K562 (cell line): ENCODE measurements at regions not wholly inside any gene's neighbourhood (a gene's known extent, or its start where the extent isn't known, plus 50 kb on each side); places are given as distances from the start of the nearest gene placed in this dataset.

ENCODE experiments used
- ATAC-seq: fragments of 200-7000 bp; cut with Tn5 transposase; 3 replicates; pipeline ENCODE4 v1.9.1; 2020; ENCODE audit warnings: moderate library complexity
- BruUV-seq: library from RNA; stranded (reverse); fragments of 400-500 nt; replicated peaks from 2 replicates; lab custom pipeline; 2021; lab: Mats Ljungman, UMichigan
- CTCF ChIA-PET: fragments of 300-600 bp; formaldehyde crosslinking; extraction: SDS; loops from one replicate; lab custom pipeline; 2021; ENCODE audit warnings: low intra/inter-chr PET ratio; lab: Yijun Ruan, JAX
- POLR2A ChIA-PET: fragments of 300-600, 350-650 bp; sonication (Branson Sonifier 250); formaldehyde crosslinking; extraction: SDS; loops from one replicate; lab custom pipeline; 2021; ENCODE audit warnings: antibody characterized with exemption, inconsistent platforms; lab: Yijun Ruan, JAX
- DNase-seq, 4 experiments: peaks; one replicate each; pipeline versions ENCODE4 v3.0.0 to v3.0.0-alpha.2; 2011 to 2018; ENCODE audit warnings: low spot score in 3 of 4, mixed read lengths in 3 of 4; ENCODE audit errors: extremely low read depth in 1 of 4
- FAIRE-seq: peaks from 2 replicates; lab custom pipeline; 2011; peaks lifted over from hg19 to GRCh38; lab: Jason Lieb, UNC
- H2AFZ ChIP-seq: 2 replicates; pipeline ENCODE4 v1.6.0; 2011; ENCODE audit warnings: low read depth, low read length, control low read depth, inconsistent platforms
- H3K27ac ChIP-seq: fragments of 200-600 bp; 3 replicates; pipeline ENCODE4 v1.8.0; 2011; ENCODE audit warnings: low read depth, mild to moderate bottlenecking, control low read depth, inconsistent platforms, low read length, moderate library complexity, mixed read lengths; ENCODE audit errors: extremely low read depth
- H3K27me3 ChIP-seq, 2 experiments: fragments of 300-600 bp in 1 of 2; 2 replicates in 1 of 2; 3 replicates in 1 of 2; pipeline versions ENCODE4 v1.6.0 to v1.8.0; 2011; ENCODE audit warnings: inconsistent platforms in 2 of 2, low read length in 2 of 2, mild to moderate bottlenecking in 1 of 2, mixed read lengths in 1 of 2, moderate library complexity in 1 of 2; ENCODE audit not compliant: control insufficient read depth in 2 of 2, insufficient read depth in 2 of 2
- H3K36me3 ChIP-seq: fragments of 300-600 bp; 3 replicates; pipeline ENCODE4 v1.8.0; 2011; ENCODE audit warnings: mild to moderate bottlenecking, low read length, inconsistent platforms; ENCODE audit not compliant: control insufficient read depth, insufficient read depth
- H3K4me1 ChIP-seq, 2 experiments: fragments of 200-600 bp in 1 of 2; replicated peaks in 1 of 2; 2 replicates in 1 of 2; 3 replicates in 1 of 2; pipeline versions ENCODE4 v1.5.1 to v1.8.0; 2011; ENCODE audit warnings: inconsistent platforms in 2 of 2, low read length in 2 of 2, mild to moderate bottlenecking in 1 of 2, mixed read lengths in 1 of 2, moderate library complexity in 1 of 2; ENCODE audit not compliant: control insufficient read depth in 2 of 2, insufficient read depth in 2 of 2
- H3K4me2 ChIP-seq: 2 replicates; pipeline ENCODE4 v1.6.1; 2011; ENCODE audit warnings: low read length, control low read depth, inconsistent platforms, mixed read lengths; ENCODE audit not compliant: insufficient read depth
- H3K4me3 ChIP-seq: fragments of 200-600 bp; sonication (generic), shearing (Covaris generic); 2 replicates; pipeline ENCODE4 v1.5.1; 2016; ENCODE audit warnings: control low read depth, inconsistent platforms
- H3K79me2 ChIP-seq: fragments of 200-600 bp; 3 replicates; pipeline ENCODE4 v1.8.0; 2011; ENCODE audit warnings: low read length, inconsistent platforms; ENCODE audit not compliant: control insufficient read depth, insufficient read depth
- H3K9ac ChIP-seq, 2 experiments: 2 replicates each; pipeline versions ENCODE4 v1.6.0 to v1.6.1; 2011; ENCODE audit warnings: low read depth in 2 of 2, low read length in 2 of 2, control low read depth in 1 of 2, inconsistent platforms in 1 of 2, mild to moderate bottlenecking in 1 of 2, mixed read lengths in 1 of 2; ENCODE audit not compliant: insufficient read depth in 1 of 2
- H3K9me1 ChIP-seq: one replicate; pipeline ENCODE4 v1.6.0; 2011; ENCODE audit warnings: inconsistent platforms, mild to moderate bottlenecking, low read length, moderate library complexity; ENCODE audit not compliant: control insufficient read depth, insufficient read depth
- H3K9me3 ChIP-seq: replicated peaks from 2 replicates; pipeline ENCODE4 v1.5.1; 2011; ENCODE audit warnings: low read depth, low read length, inconsistent platforms; ENCODE audit not compliant: control insufficient read depth, insufficient read depth
- H4K20me1 ChIP-seq: replicated peaks from 2 replicates; pipeline ENCODE4 v1.6.1; 2011; ENCODE audit warnings: low read length, inconsistent platforms, mixed read lengths; ENCODE audit not compliant: control insufficient read depth, insufficient read depth
- ETS1 ChIP-seq: conservative IDR thresholded peaks from 2 replicates; pipeline ENCODE4 v1.6.1; 2011; ENCODE audit warnings: low read depth, mild to moderate bottlenecking, low read length; ENCODE audit not compliant: control insufficient read depth
- GATAD2B ChIP-seq: fragments of 450-650 bp; IDR thresholded peaks from 2 replicates; pipeline ENCODE4 v1.6.1; 2017; ENCODE audit warnings: mild to moderate bottlenecking, borderline replicate concordance
- HMG20B ChIP-seq: fragments of 250-450 bp; sonication (Bioruptor Pico); IDR thresholded peaks from 2 replicates; pipeline ENCODE4 v1.5.0; 2021; ENCODE audit warnings: mild to moderate bottlenecking
- POU5F1 ChIP-seq: fragments of 150-350 bp; IDR thresholded peaks from 2 replicates; pipeline ENCODE4 v1.6.1; 2014; ENCODE audit warnings: borderline replicate concordance, low read length, low read depth, mild to moderate bottlenecking; ENCODE audit not compliant: partially characterized antibody
- RB1 ChIP-seq: fragments of 450-650 bp; IDR thresholded peaks from 2 replicates; pipeline ENCODE4 v1.6.1; 2017; ENCODE audit warnings: low read depth, mild to moderate bottlenecking
- USF1 ChIP-seq: sonication (generic); formaldehyde crosslinking; IDR thresholded peaks from 2 replicates; pipeline ENCODE4 v1.9.0; 2022; ENCODE audit warnings: mild to moderate bottlenecking, missing genetic modification reagents
- ZNF197 ChIP-seq: fragments of 200-800 bp; sonication (Bioruptor generic); IDR thresholded peaks from 2 replicates; pipeline ENCODE4 v1.6.1; 2016; ENCODE audit warnings: low read depth, missing genetic modification characterization, missing compliant biosample characterization
- ZNF263 ChIP-seq: sonication (generic); formaldehyde crosslinking; IDR thresholded peaks from 2 replicates; pipeline ENCODE4 v1.8.0; 2022; ENCODE audit warnings: mild to moderate bottlenecking, missing genetic modification reagents, borderline replicate concordance
- ZNF354B ChIP-seq: fragments of 250-450 bp; sonication (Bioruptor Pico); IDR thresholded peaks from 2 replicates; pipeline ENCODE4 v1.4.0; 2020
- ZNF436 ChIP-seq: fragments of 250-450, 450-650 bp; sonication (Bioruptor Pico); formaldehyde crosslinking; IDR thresholded peaks from 2 replicates; pipeline ENCODE4 v1.7.0; 2020; ENCODE audit warnings: mild to moderate bottlenecking
- WGBS: fragments of 100-300 bp; shearing (Covaris generic); methylation state at CpG from one replicate; pipeline ENCODE4 v1.1.6; 2016; ENCODE audit warnings: low coverage, mixed read lengths; ENCODE audit not compliant: insufficient coverage; ENCODE audit errors: missing lambda C conversion rate; 5-methylcytosine and 5-hydroxymethylcytosine counted together
- in situ Hi-C: fragments of 300-500 bp; cut with MboI; formaldehyde crosslinking; loops from 4 replicates; pipeline ENCODE4 v1.15.0; 2018; ENCODE audit warnings: inconsistent platforms, mixed read lengths
- intact Hi-C: fragments of 100-400 bp; cut with micrococcal nuclease; formaldehyde crosslinking; loops from 2 replicates; pipeline ENCODE4 v1.14.2; 2022
- TF ChIP-seq, protein P1 (sequence below): fragments of 450-650 bp; IDR thresholded peaks from 2 replicates; pipeline ENCODE4 v1.7.1; 2018; ENCODE audit warnings: mild to moderate bottlenecking, low read depth; ENCODE audit not compliant: partially characterized antibody
- TF ChIP-seq, protein P2 (sequence below): IDR thresholded peaks from 2 replicates; pipeline ENCODE4 v1.6.1; 2014; ENCODE audit warnings: antibody characterized with exemption

- H4K20me1 ChIP-seq = no peaks in the 10 kb centered on the region
- intact Hi-C loops (no loop called here), in situ Hi-C loops (no loop called here)
- no peak for ATAC-seq
- H2AFZ ChIP-seq = no peak overlapping the region
- TF ChIP-seq RB1 (no peak), HMG20B (CRISPR knock-in tag) (no peak), ZNF197 (CRISPR knock-in tag) (no peak), USF1 (CRISPR knock-in tag) (no peak), ZNF354B (no peak), GATAD2B (no peak), ETS1 (no peak), POU5F1 (no peak), ZNF263 (CRISPR knock-in tag) (no peak), ZNF436 (no peak)
- TF ChIP-seq, protein P1, sequence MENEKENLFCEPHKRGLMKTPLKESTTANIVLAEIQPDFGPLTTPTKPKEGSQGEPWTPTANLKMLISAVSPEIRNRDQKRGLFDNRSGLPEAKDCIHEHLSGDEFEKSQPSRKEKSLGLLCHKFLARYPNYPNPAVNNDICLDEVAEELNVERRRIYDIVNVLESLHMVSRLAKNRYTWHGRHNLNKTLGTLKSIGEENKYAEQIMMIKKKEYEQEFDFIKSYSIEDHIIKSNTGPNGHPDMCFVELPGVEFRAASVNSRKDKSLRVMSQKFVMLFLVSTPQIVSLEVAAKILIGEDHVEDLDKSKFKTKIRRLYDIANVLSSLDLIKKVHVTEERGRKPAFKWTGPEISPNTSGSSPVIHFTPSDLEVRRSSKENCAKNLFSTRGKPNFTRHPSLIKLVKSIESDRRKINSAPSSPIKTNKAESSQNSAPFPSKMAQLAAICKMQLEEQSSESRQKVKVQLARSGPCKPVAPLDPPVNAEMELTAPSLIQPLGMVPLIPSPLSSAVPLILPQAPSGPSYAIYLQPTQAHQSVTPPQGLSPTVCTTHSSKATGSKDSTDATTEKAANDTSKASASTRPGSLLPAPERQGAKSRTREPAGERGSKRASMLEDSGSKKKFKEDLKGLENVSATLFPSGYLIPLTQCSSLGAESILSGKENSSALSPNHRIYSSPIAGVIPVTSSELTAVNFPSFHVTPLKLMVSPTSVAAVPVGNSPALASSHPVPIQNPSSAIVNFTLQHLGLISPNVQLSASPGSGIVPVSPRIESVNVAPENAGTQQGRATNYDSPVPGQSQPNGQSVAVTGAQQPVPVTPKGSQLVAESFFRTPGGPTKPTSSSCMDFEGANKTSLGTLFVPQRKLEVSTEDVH = no peak
- TF ChIP-seq, protein P2, sequence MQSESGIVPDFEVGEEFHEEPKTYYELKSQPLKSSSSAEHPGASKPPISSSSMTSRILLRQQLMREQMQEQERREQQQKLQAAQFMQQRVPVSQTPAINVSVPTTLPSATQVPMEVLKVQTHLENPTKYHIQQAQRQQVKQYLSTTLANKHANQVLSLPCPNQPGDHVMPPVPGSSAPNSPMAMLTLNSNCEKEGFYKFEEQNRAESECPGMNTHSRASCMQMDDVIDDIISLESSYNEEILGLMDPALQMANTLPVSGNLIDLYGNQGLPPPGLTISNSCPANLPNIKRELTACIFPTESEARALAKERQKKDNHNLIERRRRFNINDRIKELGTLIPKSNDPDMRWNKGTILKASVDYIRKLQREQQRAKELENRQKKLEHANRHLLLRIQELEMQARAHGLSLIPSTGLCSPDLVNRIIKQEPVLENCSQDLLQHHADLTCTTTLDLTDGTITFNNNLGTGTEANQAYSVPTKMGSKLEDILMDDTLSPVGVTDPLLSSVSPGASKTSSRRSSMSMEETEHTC = no peak
- ChIA-PET POLR2A (interaction anchor here (0.6 kb wide), 2 partner anchors 340 to 843 kb away, joined by 3 read pairs; no protein-coding TSS in a partner anchor), CTCF (no interaction called here)
- H3K4me2 ChIP-seq = no peak overlapping the region
- H3K9me1 ChIP-seq = no peaks in the 10 kb centered on the region
- no peaks in the 10 kb centered on the region for H3K36me3 ChIP-seq
- H3K9ac ChIP-seq = no peak overlapping the region
- no peaks in the 10 kb centered on the region for H3K9me3 ChIP-seq
- no peaks in the 10 kb centered on the region for H3K4me1 ChIP-seq
- no peak for DNase-seq
- no peaks in the 10 kb centered on the region for H3K79me2 ChIP-seq
- no TSS peak for BruUV-seq
- no peak overlapping the region for H3K4me3 ChIP-seq
- WGBS = 3% methylated on average over 3 of the region's 3 CpGs
- no peak for FAIRE-seq
- H3K27ac ChIP-seq = no peak overlapping the region
- no peaks in the 10 kb centered on the region for H3K27me3 ChIP-seq
Measured at GRCh38 chr15:46059921-46060594, 425.2 kb downstream of the SQOR start.
